ENCODE measurements at regions not wholly inside any gene's neighbourhood (a gene's known extent, or its start where the extent isn't known, plus 50 kb on each side); places are given as distances from the start of the nearest gene placed in this dataset.
"Not testable (repeated sequence)": the region's sequence is repeated elsewhere in the genome, so short reads cannot be mapped to it uniquely, and the experiment has no call there.

DNA sequence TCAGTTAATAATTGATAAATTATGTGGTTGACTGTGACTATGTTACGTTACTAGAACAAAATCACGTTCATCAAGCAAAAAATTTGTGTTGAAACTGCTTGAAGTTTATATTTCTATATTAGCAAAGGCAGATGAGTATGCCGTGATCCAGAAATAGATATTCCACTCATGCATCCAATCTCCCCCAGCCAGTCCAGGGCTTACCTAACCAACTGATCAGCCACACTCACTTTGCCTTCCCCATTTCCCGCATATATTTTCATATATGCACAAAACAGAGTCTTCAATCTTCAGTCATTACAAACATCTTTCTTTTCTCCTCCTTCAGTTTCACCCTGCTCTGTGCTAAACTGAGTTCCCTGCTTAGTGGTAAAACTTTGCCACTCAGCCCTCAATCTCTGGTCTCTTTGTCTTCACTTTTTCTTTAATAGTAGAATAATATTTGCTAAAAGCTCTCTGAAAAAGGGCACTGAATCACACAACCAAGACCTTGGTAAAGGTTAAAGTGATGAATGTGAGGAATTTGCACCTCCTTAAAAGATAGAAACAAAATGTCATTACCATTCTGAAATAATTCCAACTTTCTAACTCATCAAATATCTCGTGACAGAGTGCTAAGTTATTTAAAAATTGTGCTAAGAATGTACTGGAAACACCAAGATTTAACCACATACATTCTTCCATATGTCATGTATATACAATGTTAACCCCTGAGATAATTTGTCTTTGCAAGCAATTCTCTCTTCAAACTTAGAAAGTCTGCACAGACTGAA is 893.2 kb upstream of the CRIM1 start:
- DNase-seq (ENCODE audit: low read depth), result peak; percentile 74
- TF ChIP-seq, protein P1, sequence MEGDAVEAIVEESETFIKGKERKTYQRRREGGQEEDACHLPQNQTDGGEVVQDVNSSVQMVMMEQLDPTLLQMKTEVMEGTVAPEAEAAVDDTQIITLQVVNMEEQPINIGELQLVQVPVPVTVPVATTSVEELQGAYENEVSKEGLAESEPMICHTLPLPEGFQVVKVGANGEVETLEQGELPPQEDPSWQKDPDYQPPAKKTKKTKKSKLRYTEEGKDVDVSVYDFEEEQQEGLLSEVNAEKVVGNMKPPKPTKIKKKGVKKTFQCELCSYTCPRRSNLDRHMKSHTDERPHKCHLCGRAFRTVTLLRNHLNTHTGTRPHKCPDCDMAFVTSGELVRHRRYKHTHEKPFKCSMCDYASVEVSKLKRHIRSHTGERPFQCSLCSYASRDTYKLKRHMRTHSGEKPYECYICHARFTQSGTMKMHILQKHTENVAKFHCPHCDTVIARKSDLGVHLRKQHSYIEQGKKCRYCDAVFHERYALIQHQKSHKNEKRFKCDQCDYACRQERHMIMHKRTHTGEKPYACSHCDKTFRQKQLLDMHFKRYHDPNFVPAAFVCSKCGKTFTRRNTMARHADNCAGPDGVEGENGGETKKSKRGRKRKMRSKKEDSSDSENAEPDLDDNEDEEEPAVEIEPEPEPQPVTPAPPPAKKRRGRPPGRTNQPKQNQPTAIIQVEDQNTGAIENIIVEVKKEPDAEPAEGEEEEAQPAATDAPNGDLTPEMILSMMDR (conservative IDR thresholded peaks at IDR 0.05; ENCODE audit: low read depth, low read length), result no peak

DNA sequence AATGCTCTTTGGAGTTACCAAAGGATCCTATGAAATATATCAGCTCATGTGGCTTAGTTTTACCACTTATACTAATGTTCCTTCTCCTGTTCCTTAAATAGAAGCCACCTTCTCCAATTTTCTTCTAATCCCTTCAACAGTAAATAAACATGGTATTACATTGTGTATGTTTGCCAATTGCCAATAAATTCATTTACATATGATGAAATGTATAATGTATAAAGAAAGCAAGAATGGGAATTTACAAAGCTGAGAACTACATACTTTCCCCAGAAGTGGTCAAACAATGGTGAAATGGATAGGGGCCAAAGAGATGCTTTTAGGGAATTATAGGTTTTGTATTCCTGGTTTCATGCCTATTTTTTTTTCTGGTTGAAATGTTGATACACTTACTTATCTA is 894.2 kb upstream of the CRIM1 start:
- DNase-seq (ENCODE audit: low read depth), result no peak
- TF ChIP-seq, protein P1 (conservative IDR thresholded peaks at IDR 0.05; ENCODE audit: low read depth, low read length), result no peak
- no peak overlapping the region for H3K4me3 ChIP-seq (ENCODE audit: low read depth, low read length)

More for the DNA sequence above, 893.2 kb upstream of the CRIM1 start:
- H3K4me3 ChIP-seq (ENCODE audit: low read depth, low read length), result no peak overlapping the region

DNA sequence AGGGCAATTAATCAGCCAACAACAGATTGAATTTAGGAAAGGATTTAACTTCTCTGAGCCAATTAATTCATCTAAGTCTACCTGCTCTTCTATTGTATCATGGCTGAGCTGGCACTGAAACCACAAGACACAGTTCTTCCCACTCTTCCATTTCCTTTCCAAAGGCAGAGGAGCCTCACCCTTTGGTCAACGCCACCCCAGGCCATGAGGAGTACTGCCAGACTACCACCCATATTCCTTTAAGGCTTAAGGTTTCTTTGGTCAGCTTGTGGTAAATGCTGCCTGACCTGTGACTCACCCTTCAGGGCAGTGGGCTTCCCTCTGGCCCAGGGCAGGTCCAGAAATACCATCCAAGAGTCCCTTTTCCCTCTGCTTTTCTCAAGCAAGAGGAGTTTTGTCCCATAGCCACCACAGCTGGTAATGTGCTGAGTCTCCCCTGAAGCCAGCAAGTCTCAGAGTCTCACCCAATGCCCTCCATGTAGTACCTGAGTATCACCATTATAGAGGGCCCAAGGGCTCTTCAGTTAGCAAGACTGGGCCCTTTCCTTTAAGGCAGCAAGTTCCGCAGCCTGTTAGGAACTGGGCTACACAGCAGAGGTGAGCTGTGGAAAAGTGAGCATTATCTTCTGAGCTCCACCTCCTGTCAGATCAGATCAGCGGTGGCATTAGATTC is 900.5 kb upstream of the CRIM1 start:
- peak; percentile 16 for DNase-seq (ENCODE audit: low read depth)
- no peak overlapping the region for H3K4me3 ChIP-seq (ENCODE audit: low read depth, low read length)
- TF ChIP-seq, protein P1 (conservative IDR thresholded peaks at IDR 0.05; ENCODE audit: low read depth, low read length), result peak; percentile 44

DNA sequence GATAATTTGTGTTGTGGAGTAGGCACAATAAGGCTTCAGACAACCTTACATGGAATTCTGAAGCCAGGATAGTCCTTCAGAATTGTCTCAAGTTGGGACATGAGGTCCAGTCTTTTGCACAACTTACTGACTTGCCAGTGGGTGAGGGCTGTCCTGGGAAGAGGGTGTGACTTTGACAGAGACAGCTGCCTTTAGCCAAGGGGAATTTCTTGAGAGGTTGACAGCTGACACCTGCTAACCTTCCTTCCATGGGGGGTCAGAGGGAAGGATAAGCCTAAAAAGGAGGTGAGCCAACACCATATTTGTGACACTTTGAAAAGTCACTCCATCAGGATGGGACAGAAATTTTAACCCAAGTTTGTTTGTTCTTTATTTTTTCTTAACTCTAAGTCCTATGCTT is 907.8 kb upstream of the CRIM1 start:
- TF ChIP-seq, protein P1 (conservative IDR thresholded peaks at IDR 0.05; ENCODE audit: low read depth, low read length), result no peak
- H3K4me3 ChIP-seq (ENCODE audit: low read depth, low read length), result no peak overlapping the region
- DNase-seq (ENCODE audit: low read depth), result no peak

DNA sequence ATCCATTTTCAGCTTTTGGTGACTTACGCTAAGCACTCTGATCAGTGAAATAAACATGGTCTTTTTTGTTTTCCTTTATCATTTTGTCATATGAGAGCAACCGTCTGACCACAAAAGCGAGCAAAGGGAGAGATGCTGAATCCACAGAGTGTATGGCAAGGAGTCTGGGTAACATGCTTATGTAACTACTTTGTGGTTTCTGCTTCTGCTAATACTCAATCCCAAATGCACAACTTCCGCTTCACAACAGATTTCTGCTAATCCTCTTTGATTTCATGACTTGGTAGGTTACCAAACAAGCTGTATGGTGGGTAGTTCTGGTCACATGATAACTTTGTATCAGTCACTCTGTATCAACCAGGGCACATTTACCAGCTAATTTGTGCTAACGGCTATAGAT is 908.4 kb upstream of the CRIM1 start:
- DNase-seq (ENCODE audit: low read depth), result no peak
- TF ChIP-seq, protein P1 (conservative IDR thresholded peaks at IDR 0.05; ENCODE audit: low read depth, low read length), result no peak
- no peak overlapping the region for H3K4me3 ChIP-seq (ENCODE audit: low read depth, low read length)

DNA sequence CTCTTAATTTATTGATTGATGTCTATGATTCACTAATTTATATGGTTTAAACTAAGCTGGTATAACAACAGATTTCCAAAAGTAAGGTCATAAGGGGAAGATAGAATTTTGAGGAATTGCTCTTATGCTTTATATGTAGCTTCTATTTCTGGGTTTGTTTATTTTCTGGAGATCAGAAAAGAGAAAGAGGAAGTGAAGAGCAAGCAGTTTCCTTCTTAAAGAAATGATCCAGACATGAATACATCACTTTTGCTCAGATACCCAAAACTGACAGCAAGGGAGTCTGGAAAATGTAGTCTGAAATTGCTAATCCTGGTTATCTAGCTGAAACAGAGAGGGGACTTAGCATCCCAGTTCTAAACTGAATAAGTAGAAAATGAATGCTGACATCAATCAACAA is 912.5 kb upstream of the CRIM1 start:
- no peak for DNase-seq (ENCODE audit: low read depth)
- H3K4me3 ChIP-seq (ENCODE audit: low read depth, low read length), result no peak overlapping the region
- TF ChIP-seq, protein P1 (conservative IDR thresholded peaks at IDR 0.05; ENCODE audit: low read depth, low read length), result no peak

DNA sequence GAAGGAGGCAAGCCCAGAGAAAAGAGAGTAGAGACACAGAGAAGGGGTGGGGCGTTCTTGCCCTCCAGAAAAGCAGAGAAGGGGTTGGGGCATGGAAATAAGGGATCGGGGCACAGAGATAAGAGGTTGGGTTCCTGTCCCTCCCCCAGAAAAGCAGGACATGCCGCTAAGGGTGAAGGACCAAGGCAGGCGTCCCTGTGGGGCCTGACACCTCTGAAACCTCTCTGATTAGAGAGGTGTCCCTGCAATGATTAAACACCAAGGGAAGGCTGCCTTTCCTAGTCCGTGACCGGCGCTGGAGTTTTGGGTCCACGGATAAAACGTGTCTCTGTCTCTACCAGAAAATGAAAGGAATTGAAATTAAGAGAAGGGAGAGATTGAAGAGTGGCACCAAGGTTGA is 914.0 kb upstream of the CRIM1 start:
- not testable (repeated sequence) for H3K4me3 ChIP-seq (ENCODE audit: low read depth, low read length); DNase-seq (ENCODE audit: low read depth)

DNA sequence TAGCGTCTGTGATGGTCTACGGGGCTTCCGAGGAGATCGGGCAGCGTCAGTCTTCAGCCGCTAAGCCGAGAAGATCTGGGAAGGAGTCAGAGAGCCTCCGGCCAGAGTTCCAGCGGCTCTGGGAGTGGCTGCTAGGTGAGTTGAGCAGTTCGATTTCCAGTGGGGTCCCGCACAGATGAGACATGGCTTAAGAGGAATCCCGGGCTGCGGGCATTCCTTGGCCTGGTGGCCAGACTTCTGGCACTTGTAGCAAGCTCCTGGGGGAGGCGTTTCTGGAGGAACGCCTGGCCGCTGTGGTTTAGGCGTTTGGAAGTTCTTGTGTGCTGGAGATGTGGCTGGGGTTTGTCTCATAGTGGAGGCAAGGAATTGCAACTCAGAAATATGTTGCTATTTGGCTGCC is 915.3 kb upstream of the CRIM1 start:
- H3K4me3 ChIP-seq (ENCODE audit: low read depth, low read length), result not testable (repeated sequence)

DNA sequence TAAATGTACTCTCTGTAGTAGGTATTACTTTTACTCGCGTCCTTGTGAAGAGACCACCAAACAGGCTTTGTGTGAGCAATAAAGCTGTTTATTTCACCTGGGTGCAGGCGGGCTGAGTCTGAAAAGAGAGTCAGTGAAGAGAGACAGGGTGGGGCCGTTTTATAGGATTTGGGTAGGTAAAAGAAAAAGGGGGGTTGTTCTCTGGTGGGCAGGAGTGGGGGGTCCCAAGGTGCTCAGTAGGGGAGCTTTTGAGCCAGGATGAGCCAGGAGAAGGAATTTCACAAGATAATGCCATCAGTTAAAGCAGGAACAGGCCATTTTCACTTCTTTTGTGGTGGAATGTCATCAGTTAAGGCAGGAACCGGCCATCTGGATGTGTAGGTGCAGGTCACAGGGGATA is 918.7 kb upstream of the CRIM1 start:
- DNase-seq (ENCODE audit: low read depth); H3K4me3 ChIP-seq (ENCODE audit: low read depth, low read length): not testable (repeated sequence)

More for the DNA sequence above, 915.3 kb upstream of the CRIM1 start:
- DNase-seq (ENCODE audit: low read depth), result not testable (repeated sequence)
